ENCODE measurements at regions not wholly inside any gene's neighbourhood (a gene's known extent, or its start where the extent isn't known, plus 50 kb on each side); places are given as distances from the start of the nearest gene placed in this dataset.

DNA sequence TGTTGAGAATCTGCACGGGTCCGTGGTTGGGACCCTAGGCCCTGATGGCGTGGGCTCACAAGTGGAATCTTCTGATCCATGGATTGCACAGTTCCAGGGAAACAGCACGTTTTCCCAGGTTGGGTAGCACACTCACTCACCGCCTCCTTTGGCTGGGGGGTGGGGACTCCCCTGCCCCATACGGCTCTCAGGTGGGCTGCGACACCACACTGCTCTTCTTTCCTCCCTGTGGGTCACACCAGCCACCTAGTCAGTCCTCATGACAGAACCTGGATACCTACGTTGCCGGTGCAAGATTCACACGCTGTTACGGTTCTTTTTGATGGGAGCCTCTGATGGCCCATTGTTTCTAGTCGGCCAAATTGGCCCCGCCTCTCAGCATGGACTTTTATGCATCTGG lies 312.0 kb downstream of the MMUT start:
- no peaks in the 10 kb centered on the region for H3K4me1 ChIP-seq (ENCODE audit: insufficient read depth, low read length)
- H3K27me3 ChIP-seq (ENCODE audit: control insufficient read depth in 1 of 2, insufficient read depth in 2 of 2, low read length in 2 of 2), result no peaks in the 10 kb centered on the region
- no peak overlapping the region for H2AFZ ChIP-seq (ENCODE audit: low read length)
- DNase-seq (ENCODE audit: low spot score) (no peak), ATAC-seq (no peak), FAIRE-seq (no peak)
- no peaks in the 10 kb centered on the region for H3K79me2 ChIP-seq (ENCODE audit: insufficient read depth, low read length)
- H3K4me3 ChIP-seq (replicated peaks in 1 of 3; ENCODE audit: insufficient read depth in 1 of 3, low read depth in 2 of 3, low read length in 3 of 3), result no peak overlapping the region
- no peak overlapping the region for H3K4me2 ChIP-seq (ENCODE audit: low read depth, low read length)
- 29% methylated on average over 10 of the region's 13 CpGs for WGBS (ENCODE audit: low lambda C conversion rate)
- no peaks in the 10 kb centered on the region for H4K20me1 ChIP-seq (ENCODE audit: insufficient read depth, low read length)
- H3K9me3 ChIP-seq (ENCODE audit: low read length), result no peaks in the 10 kb centered on the region
- H3K9ac ChIP-seq (ENCODE audit: insufficient read depth, low read depth, low read length), result no peak overlapping the region
- TF ChIP-seq JUNB (CRISPR knock-in tag; IDR thresholded peaks at IDR 0.05; ENCODE audit: borderline replicate concordance) (no peak), ZNF761 (CRISPR knock-in tag; conservative IDR thresholded peaks at IDR 0.05) (no peak), BATF2 (CRISPR knock-in tag; IDR thresholded peaks at IDR 0.05) (no peak)
- TF ChIP-seq, protein P1, sequence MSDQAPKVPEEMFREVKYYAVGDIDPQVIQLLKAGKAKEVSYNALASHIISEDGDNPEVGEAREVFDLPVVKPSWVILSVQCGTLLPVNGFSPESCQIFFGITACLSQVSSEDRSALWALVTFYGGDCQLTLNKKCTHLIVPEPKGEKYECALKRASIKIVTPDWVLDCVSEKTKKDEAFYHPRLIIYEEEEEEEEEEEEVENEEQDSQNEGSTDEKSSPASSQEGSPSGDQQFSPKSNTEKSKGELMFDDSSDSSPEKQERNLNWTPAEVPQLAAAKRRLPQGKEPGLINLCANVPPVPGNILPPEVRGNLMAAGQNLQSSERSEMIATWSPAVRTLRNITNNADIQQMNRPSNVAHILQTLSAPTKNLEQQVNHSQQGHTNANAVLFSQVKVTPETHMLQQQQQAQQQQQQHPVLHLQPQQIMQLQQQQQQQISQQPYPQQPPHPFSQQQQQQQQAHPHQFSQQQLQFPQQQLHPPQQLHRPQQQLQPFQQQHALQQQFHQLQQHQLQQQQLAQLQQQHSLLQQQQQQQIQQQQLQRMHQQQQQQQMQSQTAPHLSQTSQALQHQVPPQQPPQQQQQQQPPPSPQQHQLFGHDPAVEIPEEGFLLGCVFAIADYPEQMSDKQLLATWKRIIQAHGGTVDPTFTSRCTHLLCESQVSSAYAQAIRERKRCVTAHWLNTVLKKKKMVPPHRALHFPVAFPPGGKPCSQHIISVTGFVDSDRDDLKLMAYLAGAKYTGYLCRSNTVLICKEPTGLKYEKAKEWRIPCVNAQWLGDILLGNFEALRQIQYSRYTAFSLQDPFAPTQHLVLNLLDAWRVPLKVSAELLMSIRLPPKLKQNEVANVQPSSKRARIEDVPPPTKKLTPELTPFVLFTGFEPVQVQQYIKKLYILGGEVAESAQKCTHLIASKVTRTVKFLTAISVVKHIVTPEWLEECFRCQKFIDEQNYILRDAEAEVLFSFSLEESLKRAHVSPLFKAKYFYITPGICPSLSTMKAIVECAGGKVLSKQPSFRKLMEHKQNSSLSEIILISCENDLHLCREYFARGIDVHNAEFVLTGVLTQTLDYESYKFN (CRISPR knock-in tag; conservative IDR thresholded peaks at IDR 0.05), result no peak
- no peak overlapping the region for H3K27ac ChIP-seq (ENCODE audit: extremely low read length, insufficient read depth, low read length)
- in situ Hi-C loops (cut with HindIII; ENCODE audit: extremely low pct_ligation_motif_present, low pct_unique_long_range_greater_than_20kb) (no loop called here), intact Hi-C loops (cut with micrococcal nuclease; ENCODE audit: unreplicated experiment) (no loop called here)
- ChIA-PET POLR2A (no interaction called here), CTCF (ENCODE audit: low intra/inter-chr PET ratio, low total read pairs) (no interaction called here)
- no peaks in the 10 kb centered on the region for H3K36me3 ChIP-seq (replicated peaks in 1 of 2; ENCODE audit: control insufficient read depth in 1 of 2, insufficient read depth in 2 of 2, low read length in 2 of 2)
- BruUV-seq (replicated peaks), result no TSS peak

DNA sequence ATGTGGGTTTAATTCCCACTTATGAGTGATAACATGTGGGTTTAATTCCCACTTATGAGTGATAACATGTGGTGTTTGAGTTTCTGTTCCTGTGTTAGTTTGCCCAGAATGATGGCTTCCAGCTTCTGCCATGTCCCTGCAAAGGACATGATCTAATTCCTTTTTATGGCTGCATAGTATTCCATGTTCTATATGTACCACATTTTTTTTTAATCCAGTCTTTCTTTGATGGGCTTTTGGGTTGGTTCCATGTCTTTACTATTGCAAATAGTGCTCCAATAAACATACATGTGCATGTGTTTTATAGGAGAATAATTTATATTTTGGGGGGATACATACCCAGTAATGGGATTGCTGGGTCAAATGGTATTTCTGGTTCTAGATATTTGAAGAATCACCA lies 317.8 kb downstream of the MMUT start:
- no peaks in the 10 kb centered on the region for H3K36me3 ChIP-seq (replicated peaks in 1 of 2; ENCODE audit: control insufficient read depth in 1 of 2, insufficient read depth in 2 of 2, low read length in 2 of 2)
- in situ Hi-C loops (cut with HindIII; ENCODE audit: extremely low pct_ligation_motif_present, low pct_unique_long_range_greater_than_20kb), result no loop called here
- H3K27me3 ChIP-seq (ENCODE audit: control insufficient read depth in 1 of 2, insufficient read depth in 2 of 2, low read length in 2 of 2), result no peaks in the 10 kb centered on the region; a peak in 1 of 5 replicates
- H2AFZ ChIP-seq (ENCODE audit: low read length), result no peak overlapping the region
- DNase-seq (ENCODE audit: low spot score) (no peak), ATAC-seq (no peak), FAIRE-seq (no peak)
- no peaks in the 10 kb centered on the region for H3K4me1 ChIP-seq (ENCODE audit: insufficient read depth, low read length)
- no peaks in the 10 kb centered on the region for H4K20me1 ChIP-seq (ENCODE audit: insufficient read depth, low read length)
- TF ChIP-seq ZEB1 (IDR thresholded peaks at IDR 0.05; ENCODE audit: insufficient replicate concordance, low read depth) (no peak), ZBTB46 (CRISPR knock-in tag; IDR thresholded peaks at IDR 0.05; ENCODE audit: borderline replicate concordance) (no peak), MNT (IDR thresholded peaks at IDR 0.05) (peak; percentile 74), ZNF629 (CRISPR knock-in tag; conservative IDR thresholded peaks at IDR 0.05) (no peak), HOXA5 (CRISPR knock-in tag; IDR thresholded peaks at IDR 0.05) (no peak)
- POLR2A ChIA-PET, result no interaction called here
- H3K27ac ChIP-seq (ENCODE audit: extremely low read length, insufficient read depth, low read length), result no peak overlapping the region
- no TSS peak for BruUV-seq (replicated peaks)
- no peaks in the 10 kb centered on the region for H3K79me2 ChIP-seq (ENCODE audit: insufficient read depth, low read length)
- no peaks in the 10 kb centered on the region for H3K9me3 ChIP-seq (ENCODE audit: low read length)
- CTCF ChIA-PET (ENCODE audit: low intra/inter-chr PET ratio, low total read pairs), result no interaction called here
- H3K9ac ChIP-seq (ENCODE audit: insufficient read depth, low read depth, low read length), result no peak overlapping the region
- no peak overlapping the region for H3K4me2 ChIP-seq (ENCODE audit: low read depth, low read length)
- intact Hi-C loops (cut with micrococcal nuclease; ENCODE audit: unreplicated experiment), result no loop called here
- no peak overlapping the region for H3K4me3 ChIP-seq (replicated peaks in 1 of 3; ENCODE audit: insufficient read depth in 1 of 3, low read depth in 2 of 3, low read length in 3 of 3)
